GM21576 (cell line): ENCODE measurements at regions not wholly inside any gene's neighbourhood (a gene's known extent, or its start where the extent isn't known, plus 50 kb on each side); places are given as distances from the start of the nearest gene placed in this dataset.
A peak's percentile ranks its signal among the peaks of the same experiment; 100 is the strongest.
"Not testable (repeated sequence)": the region's sequence is repeated elsewhere in the genome, so short reads cannot be mapped to it uniquely, and the experiment has no call there.

Experiments
- ATAC-seq: cut with Tn5 transposase; IDR thresholded peaks from one replicate; pipeline ENCODE4 v1.9.1; 2021; ENCODE audit warnings: mild to moderate bottlenecking, moderate library complexity; ENCODE audit not compliant: unreplicated experiment

- no peak for ATAC-seq
Measured at GRCh38 chr4:114399105-114399504, 199.5 kb upstream of the UGT8 start.

- no peak for ATAC-seq
Measured at GRCh38 chr4:114400531-114400930, 198.1 kb upstream of the UGT8 start.

DNA sequence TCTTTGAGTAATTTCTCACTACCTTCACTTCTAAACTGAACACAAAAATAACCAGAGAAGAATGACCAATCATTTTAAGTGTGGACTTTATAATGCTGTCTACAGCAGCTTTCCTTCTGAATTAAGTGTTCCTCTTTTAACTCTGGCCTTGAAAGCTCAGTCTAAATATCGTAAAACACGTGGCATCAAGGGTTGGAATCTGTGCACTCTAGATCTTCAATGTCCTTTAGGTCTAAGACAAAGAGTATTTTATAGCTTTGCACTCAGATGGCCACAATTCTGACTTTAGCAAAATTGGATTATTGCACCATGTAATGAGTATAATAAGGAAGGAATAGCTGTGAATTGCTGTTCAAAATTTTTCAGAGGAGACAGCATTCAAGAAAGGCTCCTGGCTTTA is 197.1 kb upstream of the UGT8 start:
- no peak for ATAC-seq

- no peak for ATAC-seq
Measured at GRCh38 chr4:114417214-114417613, 181.4 kb upstream of the UGT8 start.

- ATAC-seq = no peak
Measured at GRCh38 chr4:114420069-114420468, 178.5 kb upstream of the UGT8 start.

- peak; percentile 98 for ATAC-seq
Measured at GRCh38 chr4:114423582-114423981, 175.0 kb upstream of the UGT8 start.

- ATAC-seq = no peak
Measured at GRCh38 chr4:114435116-114435515, 163.5 kb upstream of the UGT8 start.

DNA sequence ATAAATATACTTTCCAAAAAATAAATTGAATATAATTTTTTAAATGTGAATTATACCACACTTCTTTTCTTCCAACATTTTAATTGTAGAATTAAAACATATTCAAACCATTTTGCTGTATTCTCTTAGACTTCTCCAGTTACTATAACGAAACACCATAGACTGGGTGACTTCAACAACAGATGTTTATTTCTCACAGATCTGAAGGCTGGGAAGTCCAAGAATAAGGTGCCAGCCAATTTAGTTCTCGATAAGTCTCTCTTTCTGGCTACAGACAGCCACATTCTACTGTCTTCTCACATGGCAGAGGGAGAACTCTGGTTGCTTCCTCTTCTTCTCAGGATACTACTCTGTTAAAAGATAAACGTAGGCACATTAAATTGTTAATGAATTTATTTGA is 155.8 kb upstream of the UGT8 start:
- no peak for ATAC-seq

DNA sequence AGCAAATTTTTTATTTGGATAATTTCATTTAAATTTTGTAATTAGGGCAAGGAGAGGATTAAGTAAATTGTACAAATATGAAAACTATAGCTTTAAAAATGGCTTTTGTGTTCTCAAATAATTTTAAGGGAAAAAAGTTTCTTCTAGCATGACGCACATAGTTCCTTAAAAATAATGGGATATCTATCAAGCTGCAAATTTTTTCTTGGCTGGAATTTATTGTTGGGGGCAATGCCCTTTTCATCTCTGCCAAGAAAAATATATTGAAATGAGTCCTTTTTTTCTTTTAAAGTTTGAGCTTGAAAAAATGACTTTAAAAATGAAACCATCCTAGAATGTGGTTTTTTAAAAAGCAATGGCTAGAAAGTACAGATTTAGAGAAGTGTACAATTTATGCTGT is 154.4 kb upstream of the UGT8 start:
- no peak for ATAC-seq

DNA sequence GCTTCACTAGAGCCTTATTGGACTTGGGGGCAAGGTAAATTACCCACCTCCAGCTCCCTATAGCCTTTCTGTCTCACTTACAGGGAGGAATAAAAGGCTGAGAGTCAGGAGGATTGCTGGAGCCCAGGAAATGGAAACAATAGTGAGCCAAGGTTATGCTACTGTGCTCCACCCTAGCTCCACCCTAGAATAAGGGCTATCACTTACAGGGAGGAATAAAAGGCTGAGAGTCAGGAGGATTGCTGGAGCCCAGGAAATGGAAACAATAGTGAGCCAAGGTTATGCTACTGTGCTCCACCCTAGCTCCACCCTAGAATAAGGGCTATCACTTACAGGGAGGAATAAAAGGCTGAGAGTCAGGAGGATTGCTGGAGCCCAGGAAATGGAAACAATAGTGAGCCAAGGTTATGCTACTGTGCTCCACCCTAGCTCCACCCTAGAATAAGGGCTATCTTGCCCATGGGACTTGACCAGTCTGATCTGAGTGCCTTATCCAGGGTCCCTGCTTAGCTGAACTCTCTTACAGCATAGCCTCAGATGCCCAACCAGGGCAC is 150.6 kb upstream of the UGT8 start:
- not testable (repeated sequence) for ATAC-seq

GRCh38 chr4:114458728-114459127 is 139.9 kb upstream of the UGT8 start:
- ATAC-seq = no peak

DNA sequence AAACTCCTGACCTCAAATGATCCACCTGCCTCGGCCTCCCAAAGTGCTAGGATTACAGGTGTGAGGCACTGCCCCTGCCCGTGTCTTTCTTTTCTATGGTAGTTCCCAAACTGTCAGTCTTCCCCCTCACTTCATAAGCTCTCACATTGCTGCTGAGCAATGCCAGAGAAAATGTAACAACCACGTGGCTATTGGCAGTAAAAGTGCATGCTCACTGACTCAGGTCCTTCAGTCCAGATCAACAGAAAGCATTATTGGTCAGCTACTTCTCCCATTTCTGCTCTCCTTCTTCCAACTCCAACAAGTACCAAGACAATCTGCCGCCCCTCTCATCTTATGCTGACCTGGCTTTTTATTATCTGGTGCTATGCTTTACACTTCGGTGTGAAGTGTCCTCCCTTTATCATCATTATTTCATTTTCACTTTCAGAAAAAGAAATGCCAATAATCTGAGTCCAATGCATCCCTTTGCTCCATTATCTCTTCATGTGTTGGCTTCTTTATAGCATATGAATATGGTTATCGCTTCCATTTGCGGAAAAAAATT is 133.8 kb upstream of the UGT8 start:
- no peak for ATAC-seq

DNA sequence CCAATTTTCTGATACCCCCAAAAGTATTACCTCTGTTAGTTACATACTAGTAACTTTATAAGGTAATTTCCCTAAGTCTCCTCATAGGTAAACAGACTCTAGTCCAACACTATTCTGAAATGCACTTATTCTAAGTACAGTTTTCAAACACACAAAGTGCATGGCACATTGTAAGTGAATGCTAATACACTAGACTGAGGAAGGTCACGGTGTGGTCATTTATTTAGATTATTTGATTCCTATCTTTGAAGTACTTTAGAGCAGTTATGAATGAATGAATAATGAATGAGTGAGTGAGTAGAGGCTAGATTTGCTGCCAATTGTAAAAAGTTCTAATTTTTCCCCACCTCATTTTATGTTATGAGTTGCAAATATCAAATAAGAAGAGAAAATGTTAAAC is 132.8 kb upstream of the UGT8 start:
- ATAC-seq = no peak

GRCh38 chr4:114466299-114466698 is 132.3 kb upstream of the UGT8 start:
- ATAC-seq = no peak

DNA sequence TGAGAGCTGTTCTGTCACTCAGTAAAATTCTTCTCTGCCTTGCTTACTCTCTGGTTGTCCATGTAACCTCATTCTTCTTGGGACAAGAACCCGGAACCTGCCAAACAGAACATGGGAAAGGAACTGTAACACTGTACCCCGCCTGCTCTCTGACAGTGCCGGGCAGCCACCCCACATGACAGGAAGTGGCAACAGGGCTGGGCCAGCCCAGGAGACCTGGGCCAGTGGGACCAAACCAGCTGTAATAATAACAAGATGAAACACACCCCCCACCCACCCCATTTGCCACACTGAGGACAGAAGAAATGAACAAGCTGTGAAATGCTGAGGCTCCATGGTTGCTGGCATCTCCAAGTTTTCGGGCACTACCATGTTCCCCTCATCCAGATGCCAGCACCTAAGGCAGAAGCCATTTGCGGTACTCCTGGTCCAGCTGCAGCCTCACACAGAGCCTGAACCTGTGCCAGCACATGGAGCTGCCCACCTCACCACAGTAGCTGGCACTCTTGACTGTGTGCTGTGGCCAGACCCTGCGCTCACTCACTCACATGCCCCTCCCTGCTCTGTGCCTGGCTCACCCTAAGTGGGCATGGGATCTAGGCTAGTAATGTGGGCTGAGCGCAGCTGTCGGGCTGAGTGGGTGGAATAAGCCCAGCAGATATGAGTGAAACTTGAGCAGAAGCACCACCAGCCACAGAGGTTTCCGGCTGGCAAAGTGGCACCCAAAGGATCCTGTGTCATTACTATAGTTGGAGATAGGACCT is 126.2 kb upstream of the UGT8 start:
- ATAC-seq = no peak

DNA sequence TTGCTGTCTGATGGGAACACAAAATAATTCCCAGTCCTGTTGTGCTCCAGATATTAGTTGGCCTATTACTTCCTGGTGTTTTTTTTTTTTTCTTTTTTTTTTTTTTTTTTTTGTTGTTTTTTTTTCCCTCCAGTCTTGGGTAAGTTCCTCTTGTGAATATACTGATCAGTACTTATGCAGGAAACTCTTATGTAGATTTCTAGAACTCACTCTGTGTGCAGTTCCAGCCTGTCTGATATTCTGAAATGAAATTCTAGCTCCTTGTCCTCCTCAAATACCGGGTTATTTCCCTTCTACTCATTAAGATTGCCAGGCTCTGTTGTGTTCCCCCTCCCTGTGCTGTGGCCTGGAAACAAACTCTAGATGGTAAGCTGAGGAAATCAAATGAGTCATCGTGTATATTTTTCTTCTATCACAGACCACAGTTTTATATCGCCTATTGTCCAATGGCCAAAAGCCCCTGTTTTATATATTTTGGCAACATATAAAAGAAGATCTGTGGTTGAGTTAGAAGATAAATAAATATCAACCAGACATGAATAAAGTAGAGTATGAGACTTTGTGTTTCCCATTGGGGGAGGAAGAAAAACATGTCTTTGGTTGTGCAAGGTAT is 124.3 kb upstream of the UGT8 start:
- no peak for ATAC-seq

DNA sequence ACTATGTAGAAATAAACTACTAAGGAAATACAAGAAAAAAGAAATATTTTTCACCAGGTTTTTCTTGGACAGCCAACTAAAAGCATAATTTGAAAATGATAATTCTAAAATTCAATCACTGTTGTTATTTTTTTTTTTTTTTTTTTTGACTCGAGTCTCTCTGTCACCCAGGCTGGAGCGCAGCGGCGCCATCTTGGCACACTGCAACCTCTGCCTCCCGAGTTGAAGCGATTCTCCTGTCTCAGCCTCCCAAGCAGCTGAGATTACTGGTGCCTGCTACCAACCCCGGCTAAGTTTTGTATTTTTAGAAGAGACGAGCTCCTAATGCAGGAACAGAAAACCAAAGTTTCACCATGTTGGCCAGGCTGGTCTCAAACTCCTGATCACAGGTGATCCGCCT is 122.3 kb upstream of the UGT8 start:
- ATAC-seq = no peak

DNA sequence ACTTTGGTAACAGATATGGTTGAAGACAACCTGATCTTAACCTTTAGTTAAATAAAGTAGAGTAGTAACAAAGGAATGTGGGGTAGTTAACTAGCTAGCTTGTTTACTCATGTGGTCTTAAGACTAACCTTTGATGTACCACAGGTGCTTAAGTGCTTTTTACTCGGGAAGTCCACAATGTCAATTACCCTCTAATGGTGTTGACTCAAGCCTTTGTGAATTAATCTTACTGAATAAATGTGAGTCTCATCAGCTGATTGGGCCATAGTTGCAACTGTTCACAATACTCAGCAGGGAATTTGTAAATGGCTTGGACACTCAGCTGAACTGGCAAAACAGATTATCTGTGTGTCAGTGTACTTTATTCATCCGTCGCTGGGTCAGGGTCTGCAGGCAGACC is 119.0 kb upstream of the UGT8 start:
- ATAC-seq = no peak

DNA sequence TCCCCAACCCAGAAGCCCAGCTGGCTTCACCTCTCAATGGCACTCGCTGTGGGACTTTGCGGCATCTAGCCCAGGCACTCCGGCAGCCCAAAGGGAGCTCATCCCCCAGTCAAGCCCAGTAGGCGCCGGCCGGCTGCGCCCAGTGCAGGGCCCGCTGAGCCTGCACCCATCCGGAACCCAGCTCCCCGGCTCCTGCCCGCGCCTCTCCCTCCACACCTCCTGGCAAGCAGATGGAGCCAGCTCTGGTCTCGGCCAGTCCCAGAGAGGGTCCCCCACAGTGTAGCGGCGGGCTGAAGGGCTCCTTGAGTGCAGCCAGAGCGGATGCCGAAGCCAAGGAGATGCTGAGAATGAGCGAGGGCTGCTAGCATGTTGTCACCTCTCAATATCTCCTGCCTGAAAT is 116.8 kb upstream of the UGT8 start:
- ATAC-seq = no peak

DNA sequence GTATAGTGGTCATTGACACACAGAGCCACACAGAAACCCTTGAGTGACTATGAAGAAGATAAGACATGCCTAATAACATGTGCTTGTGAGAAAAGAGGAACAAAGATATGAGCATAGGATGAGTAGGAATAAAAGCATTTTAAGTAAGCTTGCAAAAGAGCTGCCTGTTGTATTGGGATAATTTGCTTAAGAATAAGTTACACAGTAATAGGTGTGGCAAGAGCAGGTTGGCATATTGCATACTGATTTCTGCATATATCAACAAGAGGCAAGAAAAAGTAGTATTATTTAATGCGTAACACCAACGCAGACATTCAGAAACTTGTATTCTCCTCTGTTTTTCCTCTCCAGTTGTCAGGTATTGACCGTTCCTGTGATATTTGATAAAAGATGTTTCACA is 111.5 kb upstream of the UGT8 start:
- ATAC-seq = no peak

DNA sequence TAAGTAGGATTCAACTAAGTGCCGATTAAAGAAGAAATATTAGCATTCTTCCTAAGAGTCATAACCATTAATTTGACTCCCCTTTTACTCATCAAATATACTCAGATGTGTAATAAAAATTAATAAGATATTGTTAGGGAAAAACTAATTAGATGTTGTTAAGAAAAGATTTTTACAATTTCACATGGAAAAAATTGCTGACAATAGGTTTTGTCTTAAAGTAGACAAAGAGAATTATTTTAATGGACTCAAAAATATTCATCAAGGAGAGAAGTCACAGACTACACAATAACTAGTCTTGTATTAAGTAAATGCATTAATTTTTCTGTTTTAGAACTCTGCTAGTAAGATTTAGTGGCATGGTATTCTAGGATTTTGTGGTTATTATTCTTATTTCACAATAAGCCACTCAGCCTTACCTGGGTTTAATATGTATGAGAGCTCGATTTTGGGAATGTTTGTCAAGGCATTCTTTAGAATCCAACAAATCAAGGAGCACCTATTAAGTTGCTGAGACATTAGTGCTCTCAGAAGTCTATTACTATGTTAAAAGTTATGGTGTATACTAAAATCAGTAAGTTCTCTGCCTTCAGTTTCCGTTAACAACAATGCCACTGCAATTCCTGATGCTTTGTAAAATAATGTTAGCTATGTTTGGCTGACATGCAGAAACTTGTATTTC is 110.2 kb upstream of the UGT8 start:
- no peak for ATAC-seq
